Neural progenitor cell (in vitro differentiated cells): ENCODE measurements at regions not wholly inside any gene's neighbourhood (a gene's known extent, or its start where the extent isn't known, plus 50 kb on each side); places are given as distances from the start of the nearest gene placed in this dataset.

Source experiments
- DNase-seq: peaks from one replicate; pipeline ENCODE4 v3.0.0-alpha.2; 2016; ENCODE audit warnings: low spot score
- H2AFZ ChIP-seq: fragments of 200-600 bp; sonication (generic); replicated peaks from 2 replicates; pipeline ENCODE4 v1.6.1; 2016; ENCODE audit warnings: antibody characterized with exemption
- H3F3A ChIP-seq: fragments of 200-600 bp; sonication (generic); 2 replicates; pipeline ENCODE4 v1.6.1; 2016; ENCODE audit warnings: antibody characterized with exemption, low read depth
- H3K27ac ChIP-seq: fragments of 200-600 bp; sonication (generic); 2 replicates; pipeline ENCODE4 v1.5.1; 2016; ENCODE audit warnings: mild to moderate bottlenecking
- H3K27me3 ChIP-seq: fragments of 200-600 bp; sonication (generic); 2 replicates; pipeline ENCODE4 v1.6.1; 2016; ENCODE audit warnings: mild to moderate bottlenecking, moderate library complexity
- H3K36me3 ChIP-seq: fragments of 200-600 bp; sonication (generic); 2 replicates; pipeline ENCODE4 v1.5.1; 2016
- H3K4me1 ChIP-seq: fragments of 200-600 bp; sonication (generic); 2 replicates; pipeline ENCODE4 v1.6.1; 2016; ENCODE audit warnings: mixed run types
- H3K4me2 ChIP-seq: fragments of 200-600 bp; sonication (generic); 2 replicates; pipeline ENCODE4 v1.6.1; 2016
- H3K4me3 ChIP-seq: fragments of 200-600 bp; sonication (generic); 2 replicates; pipeline ENCODE4 v1.5.1; 2016
- H3K79me2 ChIP-seq: fragments of 200-600 bp; sonication (generic); 2 replicates; pipeline ENCODE4 v1.6.1; 2016; ENCODE audit warnings: low read depth
- H3K9ac ChIP-seq: fragments of 200-600 bp; sonication (generic); 2 replicates; pipeline ENCODE4 v1.6.1; 2016
- H3K9me3 ChIP-seq: fragments of 200-600 bp; sonication (generic); 2 replicates; pipeline ENCODE4 v1.5.1; 2016; ENCODE audit warnings: low read depth
- H4K20me1 ChIP-seq: fragments of 200-600 bp; sonication (generic); 2 replicates; pipeline ENCODE4 v1.6.1; 2016; ENCODE audit warnings: low read depth
- H3K27ac Mint-ChIP-seq: 3 replicates; pipeline ENCODE4 v1.8.0; 2021; ENCODE audit warnings: mixed read lengths
- H3K27me3 Mint-ChIP-seq: 2 replicates; pipeline ENCODE4 v1.8.0; 2022; ENCODE audit warnings: low read depth, mild to moderate bottlenecking, inconsistent platforms, moderate library complexity, mixed read lengths; ENCODE audit not compliant: insufficient read depth
- H3K36me3 Mint-ChIP-seq: 3 replicates; pipeline ENCODE4 v1.8.0; 2021; ENCODE audit warnings: mixed read lengths
- H3K4me1 Mint-ChIP-seq: 3 replicates; pipeline ENCODE4 v1.8.0; 2021; ENCODE audit warnings: mixed read lengths
- H3K4me3 Mint-ChIP-seq: 3 replicates; pipeline ENCODE4 v1.8.0; 2021; ENCODE audit warnings: mild to moderate bottlenecking, moderate library complexity, mixed read lengths
- H3K9me3 Mint-ChIP-seq: 3 replicates; pipeline ENCODE4 v1.8.0; 2020; ENCODE audit warnings: mixed read lengths
- EZH2 ChIP-seq: fragments of 200-600 bp; sonication (generic); IDR thresholded peaks from 2 replicates; pipeline ENCODE4 v1.6.1; 2017; ENCODE audit warnings: antibody characterized with exemption, mild to moderate bottlenecking, moderate library complexity
- EZH2phosphoT487 ChIP-seq: fragments of 200-600 bp; sonication (generic); IDR thresholded peaks from 2 replicates; pipeline ENCODE4 v1.6.1; 2017; ENCODE audit warnings: antibody characterized with exemption
- TF ChIP-seq, protein P1 (sequence below): fragments of 200-600 bp; sonication (generic); IDR thresholded peaks from 2 replicates; pipeline ENCODE4 v1.5.1; 2017; ENCODE audit warnings: antibody characterized with exemption, mild to moderate bottlenecking

DNA sequence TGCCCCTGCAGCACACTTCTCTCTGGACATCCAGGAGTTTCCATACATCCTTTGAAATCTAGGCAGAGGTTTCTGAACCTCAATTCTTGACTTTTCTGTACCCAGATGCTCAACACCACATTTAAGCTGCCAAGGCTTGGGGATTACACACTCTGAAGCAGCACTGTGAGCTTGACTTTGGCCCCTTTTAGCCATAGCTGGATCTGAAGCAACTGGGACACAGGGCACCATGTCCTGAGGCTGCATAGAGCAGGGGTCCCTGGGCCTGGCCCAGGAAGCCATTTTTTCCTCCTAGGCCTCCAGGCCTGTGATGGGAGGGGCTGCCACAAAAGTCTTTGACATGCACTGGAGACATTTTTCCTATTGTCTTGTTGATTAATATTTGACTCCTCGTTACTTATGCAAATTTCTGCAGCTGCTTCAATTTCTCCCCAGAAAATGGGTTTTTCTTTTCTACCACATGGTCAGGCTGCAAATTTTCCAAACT lies 694.0 kb downstream of the DIPK2A start:
- no peaks in the 10 kb centered on the region for H3K4me1 ChIP-seq
- H3K27me3 ChIP-seq, result no peaks in the 10 kb centered on the region
- no peaks in the 10 kb centered on the region for H3K79me2 ChIP-seq
- no peak overlapping the region for H3K9ac ChIP-seq
- no peaks in the 10 kb centered on the region for H4K20me1 ChIP-seq
- Mint-ChIP-seq H3K27ac (no peak overlapping the region), H3K4me3 (no peak overlapping the region), H3K36me3 (peaks cover 5% of the 10 kb centered on the region), H3K9me3 (peaks cover 29% of the 10 kb centered on the region), H3K27me3 (peaks cover 6% of the 10 kb centered on the region), H3K4me1 (peaks cover 4% of the 10 kb centered on the region)
- no peaks in the 10 kb centered on the region for H3F3A ChIP-seq
- no peaks in the 10 kb centered on the region for H3K9me3 ChIP-seq
- DNase-seq, result no peak
- H3K27ac ChIP-seq, result no peak overlapping the region
- no peak overlapping the region for H3K4me3 ChIP-seq
- TF ChIP-seq EZH2 (no peak), EZH2phosphoT487 (no peak)
- TF ChIP-seq, protein P1, sequence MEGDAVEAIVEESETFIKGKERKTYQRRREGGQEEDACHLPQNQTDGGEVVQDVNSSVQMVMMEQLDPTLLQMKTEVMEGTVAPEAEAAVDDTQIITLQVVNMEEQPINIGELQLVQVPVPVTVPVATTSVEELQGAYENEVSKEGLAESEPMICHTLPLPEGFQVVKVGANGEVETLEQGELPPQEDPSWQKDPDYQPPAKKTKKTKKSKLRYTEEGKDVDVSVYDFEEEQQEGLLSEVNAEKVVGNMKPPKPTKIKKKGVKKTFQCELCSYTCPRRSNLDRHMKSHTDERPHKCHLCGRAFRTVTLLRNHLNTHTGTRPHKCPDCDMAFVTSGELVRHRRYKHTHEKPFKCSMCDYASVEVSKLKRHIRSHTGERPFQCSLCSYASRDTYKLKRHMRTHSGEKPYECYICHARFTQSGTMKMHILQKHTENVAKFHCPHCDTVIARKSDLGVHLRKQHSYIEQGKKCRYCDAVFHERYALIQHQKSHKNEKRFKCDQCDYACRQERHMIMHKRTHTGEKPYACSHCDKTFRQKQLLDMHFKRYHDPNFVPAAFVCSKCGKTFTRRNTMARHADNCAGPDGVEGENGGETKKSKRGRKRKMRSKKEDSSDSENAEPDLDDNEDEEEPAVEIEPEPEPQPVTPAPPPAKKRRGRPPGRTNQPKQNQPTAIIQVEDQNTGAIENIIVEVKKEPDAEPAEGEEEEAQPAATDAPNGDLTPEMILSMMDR, result no peak
- H3K36me3 ChIP-seq, result no peaks in the 10 kb centered on the region
- no peak overlapping the region for H3K4me2 ChIP-seq
- no peak overlapping the region for H2AFZ ChIP-seq

GRCh38 chr3:144670571-144670970 lies 698.9 kb downstream of the DIPK2A start:
- Histone ChIP-seq H3K79me2 (no peaks in the 10 kb centered on the region), H3K36me3 (no peaks in the 10 kb centered on the region), H3K4me1 (no peaks in the 10 kb centered on the region), H3K27me3 (no peaks in the 10 kb centered on the region), H3K9ac (no peak overlapping the region), H3K4me2 (no peak overlapping the region), H3K27ac (no peak overlapping the region), H3K9me3 (no peaks in the 10 kb centered on the region), H2AFZ (no peak overlapping the region), H4K20me1 (no peaks in the 10 kb centered on the region), H3K4me3 (no peak overlapping the region), H3F3A (no peaks in the 10 kb centered on the region)
- TF ChIP-seq EZH2, result no peak
- TF ChIP-seq, protein P1, result no peak
- TF ChIP-seq EZH2phosphoT487, result no peak
- no peak overlapping the region for H3K4me3 Mint-ChIP-seq
- H3K27me3 Mint-ChIP-seq, result peaks cover 4% of the 10 kb centered on the region
- no peak overlapping the region for H3K27ac Mint-ChIP-seq
- H3K4me1 Mint-ChIP-seq, result no peaks in the 10 kb centered on the region
- H3K36me3 Mint-ChIP-seq, result peaks cover 5% of the 10 kb centered on the region
- peaks cover 12% of the 10 kb centered on the region for H3K9me3 Mint-ChIP-seq
- no peak for DNase-seq

DNA sequence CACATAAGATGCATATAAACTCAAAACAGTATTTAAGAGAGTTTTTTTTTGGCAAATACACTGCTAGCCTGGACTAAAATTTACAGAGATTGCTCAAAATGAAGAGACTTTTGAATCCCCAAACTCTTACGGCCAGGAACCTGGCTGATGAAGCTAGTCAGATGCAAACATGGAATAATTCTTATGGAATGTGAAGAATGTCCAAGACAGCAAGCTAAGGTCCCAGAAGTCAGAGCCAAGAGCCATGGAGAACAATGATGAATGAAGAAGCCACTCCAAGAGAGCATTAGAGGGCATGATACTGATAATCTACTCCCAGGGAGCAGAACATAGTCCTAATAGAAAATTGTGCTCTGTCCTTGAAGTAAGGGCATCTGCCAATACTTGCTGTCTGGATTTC lies 705.5 kb downstream of the DIPK2A start:
- H3K36me3 Mint-ChIP-seq, result no peaks in the 10 kb centered on the region
- no peak overlapping the region for H3K27ac ChIP-seq
- no peak overlapping the region for H3K9ac ChIP-seq
- H3F3A ChIP-seq, result no peaks in the 10 kb centered on the region
- no peak overlapping the region for H3K27ac Mint-ChIP-seq
- no peaks in the 10 kb centered on the region for H3K79me2 ChIP-seq
- no peaks in the 10 kb centered on the region for H3K27me3 ChIP-seq
- no peaks in the 10 kb centered on the region for H4K20me1 ChIP-seq
- TF ChIP-seq, protein P1, result no peak
- TF ChIP-seq EZH2, result no peak
- no peak for TF ChIP-seq EZH2phosphoT487
- no peak overlapping the region for H3K4me3 Mint-ChIP-seq
- H3K4me1 Mint-ChIP-seq, result no peaks in the 10 kb centered on the region
- H3K9me3 Mint-ChIP-seq, result no peaks in the 10 kb centered on the region
- H3K27me3 Mint-ChIP-seq, result no peaks in the 10 kb centered on the region
- no peak overlapping the region for H3K4me2 ChIP-seq
- H3K4me3 ChIP-seq, result no peak overlapping the region
- no peaks in the 10 kb centered on the region for H3K4me1 ChIP-seq
- H3K36me3 ChIP-seq, result no peaks in the 10 kb centered on the region
- DNase-seq, result no peak
- no peak overlapping the region for H2AFZ ChIP-seq
- no peaks in the 10 kb centered on the region for H3K9me3 ChIP-seq

DNA sequence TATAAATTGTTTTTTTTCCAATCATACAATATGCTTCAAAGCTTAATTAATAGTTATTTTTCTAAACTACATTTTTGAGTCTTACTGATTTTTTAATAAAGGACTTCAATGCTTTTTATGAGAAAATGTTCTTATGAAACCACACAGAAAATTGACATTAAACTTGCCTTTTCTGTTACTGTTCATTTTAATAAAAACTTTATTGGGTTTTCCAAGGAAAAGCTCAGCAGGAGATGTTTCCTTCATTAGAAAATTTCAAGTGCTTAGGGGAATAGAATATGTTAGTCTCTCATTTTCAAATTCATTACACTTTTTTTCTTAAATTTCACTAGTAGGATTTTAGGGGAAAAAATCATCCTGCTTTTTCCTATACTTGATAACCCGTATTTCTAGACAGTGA lies 711.4 kb downstream of the DIPK2A start:
- no peaks in the 10 kb centered on the region for H3K9me3 ChIP-seq
- no peak for DNase-seq
- no peak overlapping the region for H3K4me3 Mint-ChIP-seq
- H3K36me3 ChIP-seq, result no peaks in the 10 kb centered on the region
- H3K27me3 Mint-ChIP-seq, result no peaks in the 10 kb centered on the region
- no peaks in the 10 kb centered on the region for H3K4me1 Mint-ChIP-seq
- H3F3A ChIP-seq, result no peaks in the 10 kb centered on the region
- no peak for TF ChIP-seq EZH2
- no peak for TF ChIP-seq EZH2phosphoT487
- TF ChIP-seq, protein P1, result no peak
- H3K9ac ChIP-seq, result no peak overlapping the region
- H3K4me3 ChIP-seq, result no peak overlapping the region
- no peak overlapping the region for H2AFZ ChIP-seq
- no peaks in the 10 kb centered on the region for H3K36me3 Mint-ChIP-seq
- no peaks in the 10 kb centered on the region for H3K27me3 ChIP-seq
- H4K20me1 ChIP-seq, result no peaks in the 10 kb centered on the region
- no peak overlapping the region for H3K27ac ChIP-seq
- H3K4me2 ChIP-seq, result no peak overlapping the region
- no peaks in the 10 kb centered on the region for H3K4me1 ChIP-seq
- no peaks in the 10 kb centered on the region for H3K79me2 ChIP-seq
- H3K9me3 Mint-ChIP-seq, result peaks cover 3% of the 10 kb centered on the region
- H3K27ac Mint-ChIP-seq, result no peak overlapping the region
